Amniotic epithelial cell (primary cell): ENCODE measurements at regions not wholly inside any gene's neighbourhood (a gene's known extent, or its start where the extent isn't known, plus 50 kb on each side); places are given as distances from the start of the nearest gene placed in this dataset.
A peak's percentile ranks its signal among the peaks of the same experiment; 100 is the strongest.
"Not testable (repeated sequence)": the region's sequence is repeated elsewhere in the genome, so short reads cannot be mapped to it uniquely, and the experiment has no call there.

Source experiments
- DNase-seq: peaks from one replicate; pipeline ENCODE4 v3.0.0-alpha.2; 2010; ENCODE audit warnings: low read depth

DNA sequence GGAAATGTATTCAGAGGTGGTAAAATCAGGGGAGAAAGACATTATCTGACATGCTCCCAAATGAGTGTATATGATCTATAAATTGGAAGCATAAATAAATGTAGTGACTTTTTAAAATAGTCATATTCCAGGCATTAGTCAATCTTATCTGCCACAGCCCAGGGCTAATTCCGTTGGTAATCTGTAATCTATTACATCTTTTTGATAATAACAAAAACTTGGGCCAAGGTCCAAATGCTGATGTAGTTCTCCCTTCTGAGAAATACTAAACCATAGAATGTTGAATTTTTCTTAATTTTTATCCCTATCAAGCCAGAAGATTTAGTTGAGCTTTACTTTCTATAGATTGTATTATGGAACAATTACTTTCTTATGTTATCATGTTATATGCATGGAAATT, 1279.8 kb downstream of the EPHA7 start:
- no peak for DNase-seq

DNA sequence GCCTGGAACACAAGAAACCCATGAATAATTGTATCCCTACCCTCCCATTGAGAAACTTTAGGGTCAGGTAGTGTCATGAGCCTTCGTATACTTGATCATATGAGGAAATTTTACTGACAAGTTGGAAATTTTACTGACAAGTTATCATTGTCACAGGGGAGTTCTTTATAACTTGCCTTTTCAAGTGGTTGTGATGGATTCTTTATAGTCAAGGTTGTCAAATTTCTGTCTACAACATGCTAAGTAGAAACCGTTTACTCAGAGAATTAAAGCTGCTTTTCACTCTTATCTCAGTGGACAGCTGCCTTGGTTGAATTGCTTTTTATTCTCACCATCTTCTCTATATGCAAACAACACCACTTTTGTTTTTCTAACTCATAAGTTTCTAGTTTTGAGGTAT, 1286.4 kb downstream of the EPHA7 start:
- no peak for DNase-seq

DNA sequence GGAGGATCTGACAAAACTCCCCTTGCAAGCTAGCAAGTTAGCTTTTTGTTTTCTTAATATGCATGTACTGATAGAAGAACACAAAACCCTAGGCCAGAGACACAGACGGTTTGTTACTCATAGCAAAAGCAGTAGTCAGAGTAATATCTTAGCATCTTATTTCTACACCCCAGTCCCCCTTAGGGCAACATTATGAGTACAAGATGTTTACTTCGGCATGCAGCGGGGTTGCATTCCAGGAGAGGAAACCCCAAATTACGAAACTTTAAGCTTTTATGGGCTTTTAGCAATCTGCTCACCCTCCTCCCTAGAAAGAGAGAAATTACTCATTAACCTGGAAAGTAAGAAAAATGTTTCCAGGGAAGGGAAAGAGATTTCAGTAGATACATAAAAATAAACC, 1286.9 kb downstream of the EPHA7 start:
- peak; percentile 73 for DNase-seq

DNA sequence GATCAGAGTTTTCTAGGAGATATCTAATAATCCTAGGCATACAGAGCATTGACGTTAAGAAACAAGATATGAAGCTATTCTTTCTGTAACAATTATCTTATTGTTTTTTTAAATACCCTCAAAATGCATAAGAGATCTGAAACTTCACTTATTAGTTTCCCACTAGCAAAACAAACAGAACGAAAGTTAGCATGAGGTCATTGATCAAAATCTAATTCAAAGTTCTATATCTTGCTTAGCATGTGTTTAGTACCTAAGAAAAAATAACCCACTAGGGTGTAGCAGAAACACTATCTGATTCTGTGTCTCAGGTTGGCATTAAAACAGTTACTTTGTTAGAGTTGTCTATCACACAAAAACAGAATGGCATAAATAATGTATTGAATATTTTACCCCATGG, 1288.4 kb downstream of the EPHA7 start:
- no peak for DNase-seq

DNA sequence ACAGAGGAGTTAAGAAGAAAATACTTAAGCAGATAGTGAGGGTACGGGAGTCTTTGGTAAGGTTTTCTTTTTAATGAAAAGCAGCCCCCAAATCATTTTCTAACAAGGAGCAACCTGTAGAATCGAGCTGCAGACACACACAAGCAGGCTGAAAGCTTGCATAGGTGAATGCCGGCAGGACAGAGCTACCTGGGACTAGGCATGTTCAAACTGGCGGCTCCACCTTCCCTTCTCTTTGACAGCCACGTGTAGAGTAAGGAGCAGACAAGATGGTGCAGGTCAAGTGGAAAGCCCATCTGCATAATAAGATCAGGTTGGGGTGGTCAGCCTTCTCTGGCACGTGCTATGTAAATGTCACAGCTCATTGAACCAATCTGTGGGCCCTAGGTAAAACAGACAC, 1292.4 kb downstream of the EPHA7 start:
- DNase-seq, result no peak

DNA sequence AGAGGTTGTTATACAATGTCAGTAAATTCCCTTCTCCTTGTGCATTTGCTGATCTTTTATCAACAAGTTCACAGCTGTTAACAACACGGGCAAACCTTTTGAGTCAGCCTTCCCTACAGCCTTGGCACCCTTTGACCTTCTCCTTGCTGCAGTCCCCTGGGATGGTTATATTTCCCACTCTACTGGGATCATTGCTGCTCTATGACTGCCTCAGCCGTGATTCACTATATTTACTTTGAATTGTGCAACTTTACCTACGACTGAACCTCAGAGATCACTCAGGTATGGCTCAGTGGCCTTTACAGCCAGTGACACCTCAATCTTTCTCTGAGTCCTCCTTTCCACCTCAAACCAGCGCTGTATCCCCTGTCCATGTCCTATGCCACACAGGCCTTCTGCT, 1293.3 kb downstream of the EPHA7 start:
- DNase-seq, result no peak

DNA sequence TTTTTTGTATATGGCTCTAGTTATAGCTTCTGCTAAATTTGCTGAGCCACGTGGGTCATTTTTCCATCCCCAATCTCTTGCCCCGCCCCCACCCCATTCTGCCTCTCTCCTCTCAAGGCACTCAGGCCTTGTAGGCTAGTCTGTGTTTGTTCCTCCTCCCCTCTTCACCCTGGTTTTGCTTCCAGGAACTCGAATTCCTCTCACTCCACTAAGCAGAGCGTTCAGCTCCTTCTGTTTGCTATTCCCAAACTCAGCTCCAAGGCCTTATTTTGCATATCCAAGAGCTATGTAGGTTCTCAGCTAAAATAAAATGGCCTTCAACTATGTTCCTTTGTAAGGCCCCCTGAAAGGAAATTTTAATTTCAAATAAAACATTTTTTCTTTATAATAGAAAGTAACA, 1293.7 kb downstream of the EPHA7 start:
- no peak for DNase-seq

DNA sequence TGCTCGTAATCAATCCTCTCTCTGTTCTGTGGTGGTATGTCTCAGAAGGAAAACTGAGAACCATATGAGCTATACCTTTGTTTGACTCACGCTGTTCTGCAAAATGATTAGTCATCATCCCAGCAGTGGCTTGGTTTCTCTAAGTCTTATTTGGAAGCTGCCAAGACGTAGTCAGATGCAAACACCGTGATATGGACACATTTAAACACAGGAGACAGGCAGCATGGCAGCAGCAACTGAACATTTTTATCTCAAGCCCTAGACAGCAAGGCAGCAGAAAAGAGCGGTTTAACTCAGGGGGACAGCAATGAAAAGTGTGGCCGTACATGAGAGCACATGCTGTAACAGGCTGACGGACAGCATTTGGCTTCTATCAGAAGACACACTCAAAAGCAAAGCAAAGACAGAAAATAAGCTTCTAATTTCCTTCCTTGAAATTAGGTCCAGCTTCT, 1295.1 kb downstream of the EPHA7 start:
- peak; percentile 39 for DNase-seq

DNA sequence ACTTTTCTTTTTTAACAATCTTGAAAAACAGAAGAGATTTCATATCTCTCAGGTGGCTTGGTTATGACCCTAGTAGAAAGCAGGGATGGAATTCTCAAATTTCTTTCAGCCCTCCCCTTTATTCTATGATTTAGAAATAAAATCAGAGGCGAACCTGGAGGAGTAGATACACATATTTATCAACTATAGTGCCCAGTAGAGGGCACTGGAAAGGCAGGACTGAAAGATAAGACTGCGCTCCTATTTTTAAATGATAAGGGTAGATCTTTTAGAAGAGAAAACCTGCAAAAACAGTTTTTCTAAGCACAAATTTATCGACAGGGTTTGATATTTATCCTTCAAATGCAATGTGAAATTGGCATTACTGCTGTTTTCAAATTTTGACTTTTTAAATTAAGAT, 1296.6 kb downstream of the EPHA7 start:
- no peak for DNase-seq

DNA sequence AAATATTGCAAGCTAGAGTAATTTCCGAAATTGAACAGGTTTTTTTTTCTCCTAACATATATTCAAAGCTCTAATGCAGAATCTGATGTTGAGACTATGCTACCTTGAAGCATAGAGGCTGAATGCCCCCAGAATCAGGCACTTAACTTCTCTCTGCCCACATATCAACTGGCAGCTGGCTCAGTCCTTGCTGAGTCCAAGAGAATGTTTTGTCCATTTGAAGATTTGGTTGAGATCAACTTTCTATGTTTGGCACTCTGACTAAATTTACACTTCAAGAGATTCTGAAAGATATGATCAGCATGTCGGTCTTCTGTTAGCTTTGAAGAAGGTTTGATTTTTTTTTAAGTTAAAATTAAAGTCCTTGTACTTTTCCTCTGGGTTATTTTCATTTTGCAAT, 1298.1 kb downstream of the EPHA7 start:
- DNase-seq, result no peak

DNA sequence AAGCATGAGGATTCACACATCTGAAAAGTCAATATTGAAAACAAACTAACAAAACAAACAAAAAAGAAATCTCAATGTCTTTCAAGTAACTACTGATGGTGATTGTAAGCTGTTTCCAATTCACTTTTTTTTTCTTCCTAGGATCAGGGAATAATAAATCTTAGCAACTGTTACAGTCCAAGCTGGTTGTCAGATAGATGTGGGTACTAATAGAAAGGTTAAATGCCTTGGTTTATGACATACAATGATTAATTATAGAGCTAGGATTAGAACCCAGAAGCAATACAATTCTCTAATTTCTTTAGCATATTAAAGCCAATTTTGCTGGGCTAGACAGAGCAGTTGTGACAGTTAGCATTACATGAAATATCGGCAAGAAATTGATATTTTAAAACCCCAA, 1301.6 kb downstream of the EPHA7 start:
- DNase-seq, result no peak

DNA sequence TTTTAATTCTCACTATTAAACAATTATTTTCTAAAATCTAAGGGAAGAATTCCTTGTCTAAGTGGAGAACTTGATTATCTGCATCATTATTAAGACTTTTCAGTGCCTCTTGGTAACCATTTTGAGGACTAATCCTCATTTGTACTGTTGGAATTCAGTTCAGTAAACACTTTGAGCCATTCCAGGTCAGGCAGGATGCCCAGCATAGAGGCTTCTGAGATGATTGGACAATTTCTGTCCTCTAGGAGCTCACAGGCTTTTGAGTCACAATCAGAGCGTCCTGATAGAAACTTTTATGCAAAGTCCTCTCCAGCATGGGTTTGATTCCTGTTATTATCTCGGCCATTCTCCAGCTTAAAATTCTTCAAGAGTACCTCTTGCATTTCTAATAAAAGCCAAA, 1304.6 kb downstream of the EPHA7 start:
- no peak for DNase-seq

DNA sequence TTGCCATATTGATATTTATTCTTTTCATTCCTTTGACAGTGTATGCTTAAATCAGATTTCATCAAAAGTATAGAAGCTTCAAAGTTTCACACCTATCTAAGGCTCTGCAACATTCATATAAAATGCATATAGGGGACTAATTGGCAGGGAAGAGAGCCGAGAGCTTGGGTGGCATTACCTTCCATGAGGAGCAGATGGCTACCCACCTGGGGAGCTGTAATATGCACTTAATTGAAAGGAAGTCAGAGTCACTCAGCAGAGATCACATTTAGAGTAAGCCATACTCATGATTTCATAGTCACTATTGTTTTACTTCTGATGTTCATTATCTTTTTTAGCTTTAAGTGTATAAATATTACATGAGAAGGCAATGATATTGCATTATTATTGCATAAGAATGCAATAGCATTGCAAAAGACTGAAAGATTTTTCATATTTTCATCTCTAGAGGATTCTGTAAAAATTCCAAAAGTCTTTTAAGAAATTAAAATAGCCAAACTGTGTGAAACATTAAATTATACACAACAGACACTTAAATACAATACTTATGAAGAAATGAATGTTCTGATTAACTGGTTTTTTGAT, 1305.2 kb downstream of the EPHA7 start:
- DNase-seq, result no peak

DNA sequence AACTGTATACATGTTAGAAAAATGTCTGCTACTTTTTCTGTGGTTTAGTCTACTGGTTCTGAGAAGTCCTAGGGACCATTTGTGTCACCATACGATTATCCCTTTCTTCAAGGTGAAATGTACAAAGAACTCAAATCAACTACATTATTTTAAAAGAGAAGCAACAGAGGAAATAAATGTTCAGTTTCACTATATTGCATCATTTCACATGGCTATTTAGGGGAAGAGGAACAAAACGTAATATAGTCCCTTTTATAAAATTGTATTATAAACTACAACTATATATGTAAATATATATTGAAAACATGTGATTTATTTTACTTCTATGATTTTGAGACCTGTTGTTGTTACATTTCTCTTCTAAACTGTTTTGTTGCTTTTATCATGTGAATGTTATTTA, 1308.0 kb downstream of the EPHA7 start:
- DNase-seq, result no peak

DNA sequence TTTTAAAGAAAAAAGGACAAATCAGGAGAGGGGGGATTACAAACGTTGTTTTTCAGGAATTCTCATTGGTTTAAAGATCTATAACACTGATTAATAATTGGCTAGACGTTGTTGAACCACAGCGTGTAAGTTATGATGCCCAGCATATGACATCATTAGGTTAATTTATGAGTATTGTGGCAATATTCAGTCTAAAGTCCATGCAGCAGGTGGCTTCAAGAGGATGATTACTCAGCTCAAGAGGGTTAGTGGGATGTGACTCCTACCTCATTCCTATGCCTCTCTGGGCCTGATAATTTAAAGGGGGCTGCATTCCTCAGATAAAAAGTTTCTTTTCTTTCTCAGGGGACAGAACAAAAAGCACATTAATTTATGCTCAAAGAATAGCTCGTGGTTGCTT, 1309.0 kb downstream of the EPHA7 start:
- peak; percentile 12 for DNase-seq

DNA sequence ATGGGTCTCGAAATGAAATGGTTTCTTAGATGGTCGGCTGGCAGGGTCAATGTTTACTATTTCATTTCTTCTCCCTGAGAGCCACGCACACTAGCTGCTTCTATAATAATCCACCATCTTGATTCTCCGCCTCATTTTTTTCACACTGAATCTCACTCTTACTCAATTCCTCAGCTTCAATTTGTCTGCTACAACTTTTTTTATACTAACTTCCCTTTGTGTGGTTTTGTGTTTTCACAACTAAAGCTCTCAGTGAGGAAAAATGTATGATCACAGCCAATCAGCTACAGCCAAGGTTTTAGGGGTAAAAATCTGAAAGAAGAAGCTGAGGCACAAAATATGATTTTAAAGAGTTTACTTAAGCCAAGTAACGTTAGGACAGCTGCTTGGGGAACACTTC, 1309.4 kb downstream of the EPHA7 start:
- DNase-seq, result no peak

DNA sequence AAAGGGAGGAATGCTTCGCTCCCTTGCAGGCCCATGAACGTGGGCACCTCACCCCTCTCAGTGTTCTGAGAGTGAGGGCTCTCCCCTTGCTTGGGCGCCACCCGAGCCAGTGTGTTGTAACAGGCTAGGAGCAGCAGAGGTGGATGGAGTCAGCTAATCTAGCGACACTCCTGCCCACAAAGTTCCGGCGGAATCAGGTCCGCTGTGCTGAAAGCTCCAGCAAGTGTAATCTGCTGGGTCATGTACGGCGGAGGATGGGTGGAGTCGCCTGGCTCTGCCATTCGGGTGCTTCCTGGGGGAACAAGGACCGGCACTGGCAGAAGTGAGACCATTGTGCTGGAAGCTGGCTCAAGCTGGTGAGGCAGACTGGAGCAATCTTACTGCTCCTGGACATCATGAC, 1310.1 kb downstream of the EPHA7 start:
- no peak for DNase-seq

DNA sequence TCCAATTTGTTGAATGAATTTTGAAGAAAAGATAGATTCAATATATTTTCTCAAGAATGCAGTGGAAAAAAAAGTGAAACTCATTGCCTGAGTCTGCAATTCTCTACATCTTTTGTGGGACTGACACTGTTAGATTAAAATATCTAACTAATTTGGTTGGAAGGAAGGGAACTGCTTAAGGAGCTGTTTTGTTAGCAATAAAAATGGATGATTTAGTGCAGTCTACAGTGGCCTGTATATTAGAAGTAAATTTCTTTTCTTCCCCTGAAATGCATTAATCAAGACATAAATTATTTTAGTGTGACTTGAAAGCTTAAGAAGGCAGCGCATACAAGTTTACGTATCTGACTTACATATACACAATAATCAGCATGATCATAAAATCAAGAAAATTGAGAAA, 1332.6 kb downstream of the EPHA7 start:
- no peak for DNase-seq

DNA sequence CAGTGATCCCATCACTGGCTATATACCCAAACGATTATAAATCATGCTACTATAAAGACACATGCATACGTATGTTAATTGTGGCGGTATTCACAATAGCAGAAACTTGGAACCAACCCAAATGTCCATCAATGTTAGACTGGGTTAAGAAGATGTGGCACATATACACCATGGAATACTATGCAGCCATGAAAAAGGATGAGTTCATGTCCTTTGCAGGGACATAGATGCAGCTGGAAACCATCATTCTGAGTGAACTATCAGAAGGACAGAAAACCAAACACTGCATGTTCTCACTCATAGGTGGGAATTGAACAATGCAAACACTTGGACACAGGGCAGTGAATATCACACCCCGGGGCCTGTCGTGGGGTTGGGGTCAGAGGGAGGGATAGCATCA, 1335.4 kb downstream of the EPHA7 start:
- DNase-seq, result not testable (repeated sequence)

DNA sequence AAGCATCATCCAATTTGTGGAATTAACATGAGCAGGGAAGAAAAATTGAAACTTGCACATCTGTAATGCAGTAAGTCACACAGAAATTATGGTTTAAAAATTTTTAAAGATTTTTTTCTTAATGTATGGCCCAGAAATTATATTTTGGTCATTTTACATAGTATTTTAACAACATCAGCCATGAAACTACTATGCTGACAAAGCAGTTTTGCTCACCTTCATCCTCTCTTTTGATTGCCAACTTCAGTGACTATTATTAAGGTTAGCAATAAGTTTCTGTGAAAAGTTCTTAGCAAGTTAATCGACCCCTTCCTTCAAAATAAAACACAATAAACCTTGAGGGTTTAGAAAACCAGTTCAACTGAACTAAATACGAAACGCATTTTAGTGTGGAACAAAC, 1347.0 kb downstream of the EPHA7 start:
- no peak for DNase-seq

DNA sequence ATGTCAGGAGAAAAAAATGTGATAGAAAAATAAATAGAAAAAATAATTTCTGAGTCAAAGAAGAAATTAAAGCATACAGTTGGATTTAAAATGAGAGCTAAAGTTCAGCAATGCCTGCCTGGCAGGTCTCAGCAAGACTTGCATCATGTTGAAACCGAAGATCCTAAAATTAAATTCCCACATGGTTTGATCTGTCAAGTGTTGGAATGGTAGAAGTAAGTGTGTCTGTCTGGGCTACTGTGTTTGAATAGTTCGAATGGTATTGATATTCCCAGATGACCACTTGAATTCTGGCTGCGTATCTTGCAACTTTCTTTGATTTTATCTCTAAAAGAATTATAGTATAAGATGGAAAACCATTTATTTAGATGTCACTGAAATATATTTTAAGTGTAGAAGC, 1349.6 kb downstream of the EPHA7 start:
- DNase-seq, result no peak

DNA sequence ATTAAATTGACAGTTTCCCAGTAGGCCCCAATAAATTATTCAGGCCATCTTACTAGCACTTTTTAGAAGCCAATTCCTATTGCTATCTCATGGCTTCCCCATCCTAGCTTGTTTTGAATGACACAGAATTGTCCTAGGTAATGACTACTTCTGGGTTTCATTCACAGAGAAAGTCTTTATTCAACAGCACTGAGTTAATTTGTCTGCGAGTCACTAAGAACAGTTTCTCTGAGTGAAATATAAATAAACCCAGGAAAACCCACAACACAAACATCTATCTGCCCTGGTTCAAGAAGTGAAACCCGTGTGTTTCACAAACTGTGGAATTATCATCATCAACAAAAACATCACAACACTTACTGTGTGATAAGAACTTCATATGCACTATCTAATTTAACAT, 1366.8 kb downstream of the EPHA7 start:
- DNase-seq, result no peak

DNA sequence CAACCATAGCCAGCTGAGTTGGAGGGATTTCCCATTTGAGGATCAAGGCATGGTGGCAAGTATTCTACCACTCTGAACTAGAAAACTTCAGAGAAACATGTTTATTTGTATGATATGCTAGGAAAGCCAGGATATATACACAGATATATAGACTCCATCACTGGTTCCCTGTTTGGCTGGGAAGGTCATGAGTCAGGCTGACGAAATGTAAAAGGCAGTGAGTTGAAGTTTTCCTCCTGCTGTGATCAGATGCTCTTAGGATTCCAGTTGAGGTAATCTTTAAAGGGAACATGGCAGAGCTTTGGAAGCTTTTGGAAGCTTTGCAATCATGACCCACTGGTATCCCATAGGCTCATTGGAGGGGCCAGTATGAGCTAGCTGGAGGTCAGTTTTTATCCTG, 1369.1 kb downstream of the EPHA7 start:
- no peak for DNase-seq

DNA sequence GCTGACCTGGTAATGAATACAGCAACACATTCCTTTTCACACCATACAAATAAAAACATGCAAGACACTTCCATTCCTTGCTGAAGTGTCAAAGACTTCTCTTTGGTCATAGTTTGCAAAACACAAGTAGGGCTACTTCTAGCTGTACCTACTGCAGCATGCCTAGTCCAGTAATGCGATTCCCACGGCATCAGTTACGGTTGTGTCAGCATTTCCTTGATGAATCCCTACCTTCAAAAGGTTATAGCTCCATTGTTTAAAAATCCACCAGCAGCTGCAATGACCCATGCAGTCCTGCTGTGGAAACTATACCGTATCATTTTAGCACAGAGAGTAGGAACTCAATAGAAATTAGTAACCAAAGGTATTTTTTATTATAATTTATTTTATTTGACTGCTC, 1371.5 kb downstream of the EPHA7 start:
- DNase-seq, result no peak
